H1 (cell line): ENCODE measurements at regions not wholly inside any gene's neighbourhood (a gene's known extent, or its start where the extent isn't known, plus 50 kb on each side); places are given as distances from the start of the nearest gene placed in this dataset.

Source experiments
- BRCA1 ChIP-seq: IDR thresholded peaks from 2 replicates; pipeline ENCODE4 v1.6.1; 2012; ENCODE audit warnings: low read depth, low read length, improper control_type of control experiment
- CBX5 ChIP-seq: fragments of 300-800, 300-1000 bp; sonication (generic); IDR thresholded peaks from 2 replicates; pipeline ENCODE4 v1.7.1; 2016; ENCODE audit warnings: antibody characterized with exemption, low read length, low read depth
- CTBP2 ChIP-seq: IDR thresholded peaks from 2 replicates; pipeline ENCODE4 v1.7.0; 2011; ENCODE audit warnings: borderline replicate concordance, mild to moderate bottlenecking, moderate library complexity, mixed read lengths, low read length; ENCODE audit not compliant: insufficient read depth, insufficient read length
- EZH2 ChIP-seq: fragments of 200-600 bp; sonication (generic); IDR thresholded peaks from 2 replicates; pipeline ENCODE4 v1.7.1; 2012; ENCODE audit warnings: low read depth, mild to moderate bottlenecking, moderate library complexity, low read length, inconsistent platforms; ENCODE audit not compliant: severe bottlenecking
- POLR2A ChIP-seq, 2 experiments: IDR thresholded peaks; 1 replicate in 1 of 2; 2 replicates in 1 of 2; pipeline ENCODE4 v1.6.1; 2011; ENCODE audit warnings: low read depth in 2 of 2, low read length in 2 of 2, mild to moderate bottlenecking in 2 of 2; ENCODE audit errors: control extremely low read depth in 1 of 2
- POLR2AphosphoS5 ChIP-seq: IDR thresholded peaks from 2 replicates; pipeline ENCODE4 v1.6.1; 2011; ENCODE audit warnings: low read depth, low read length
- RXRA ChIP-seq: IDR thresholded peaks from 2 replicates; pipeline ENCODE4 v1.6.1; 2011; ENCODE audit warnings: low read depth, mild to moderate bottlenecking, low read length, moderate library complexity; ENCODE audit not compliant: insufficient read depth
- SIN3A ChIP-seq, 2 experiments: IDR thresholded peaks in 1 of 2; conservative IDR thresholded peaks in 1 of 2; 2 replicates each; pipeline ENCODE4 v1.6.1; 2011 to 2012; ENCODE audit warnings: low read length in 2 of 2, improper control_type of control experiment in 1 of 2, low read depth in 1 of 2, mild to moderate bottlenecking in 1 of 2
- SUZ12 ChIP-seq: fragments of 200-600 bp; sonication (generic); IDR thresholded peaks from 2 replicates; pipeline ENCODE4 v1.6.1; 2012; ENCODE audit warnings: mild to moderate bottlenecking, inconsistent platforms, low read length, moderate library complexity, mixed read lengths
- TAF1 ChIP-seq: IDR thresholded peaks from 2 replicates; pipeline ENCODE4 v1.6.1; 2011; ENCODE audit warnings: mild to moderate bottlenecking, low read depth, low read length
- TBP ChIP-seq: IDR thresholded peaks from 2 replicates; pipeline ENCODE4 v1.6.1; 2011; ENCODE audit warnings: low read depth, low read length, improper control_type of control experiment
- ZNF274 ChIP-seq: IDR thresholded peaks from 2 replicates; pipeline ENCODE4 v1.7.0; 2012; ENCODE audit warnings: low read length, borderline replicate concordance; ENCODE audit errors: extremely low read depth
- TF ChIP-seq, protein P1 (sequence below), 3 experiments: IDR thresholded peaks; 1 replicate in 2 of 3; 2 replicates in 1 of 3; pipeline versions ENCODE4 v1.5.1 to v1.6.1; 2011; ENCODE audit warnings: low read length in 3 of 3, mild to moderate bottlenecking in 3 of 3, inconsistent platforms in 2 of 3, low read depth in 1 of 3, moderate library complexity in 1 of 3; ENCODE audit not compliant: insufficient read depth in 1 of 3; ENCODE audit errors: control extremely low read depth in 1 of 3
- TF ChIP-seq, protein P2 (sequence below): IDR thresholded peaks from 2 replicates; pipeline ENCODE4 v1.6.1; 2011; ENCODE audit warnings: low read length, improper control_type of control experiment

DNA sequence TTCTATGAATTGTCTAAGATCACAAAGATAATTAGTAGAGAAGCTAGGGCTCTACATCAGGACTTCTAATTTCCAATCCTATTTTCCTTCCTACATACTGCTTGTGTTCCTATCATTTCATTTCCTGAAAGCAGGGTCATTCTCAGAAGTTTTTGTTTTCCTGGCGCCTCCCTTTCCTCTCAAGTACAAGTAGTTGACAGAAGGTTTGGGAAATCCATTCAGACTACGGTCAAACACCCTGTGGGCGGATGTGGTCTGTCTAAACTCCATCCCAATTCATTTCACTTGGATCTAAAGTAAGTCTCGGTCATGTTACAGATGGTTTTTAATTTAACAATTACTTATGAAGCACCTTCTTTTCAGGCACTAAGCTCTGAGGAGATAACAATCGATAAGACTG lies 221.4 kb downstream of the MTERF1 start:
- TF ChIP-seq TAF1 (no peak), RXRA (no peak), CBX5 (no peak), CTBP2 (no peak), TBP (no peak), POLR2A (IDR thresholded peaks at IDR 0.05; ENCODE audit: control extremely low read depth in 1 of 2, low read depth in 2 of 2, low read length in 2 of 2) (no peak), EZH2 (no peak), POLR2AphosphoS5 (no peak), SUZ12 (no peak), ZNF274 (no peak), BRCA1 (no peak), SIN3A (conservative IDR thresholded peaks at IDR 0.05 in 1 of 2, IDR thresholded peaks at IDR 0.05 in 1 of 2; ENCODE audit: low read depth in 1 of 2, low read length in 2 of 2) (no peak)
- TF ChIP-seq, protein P1, sequence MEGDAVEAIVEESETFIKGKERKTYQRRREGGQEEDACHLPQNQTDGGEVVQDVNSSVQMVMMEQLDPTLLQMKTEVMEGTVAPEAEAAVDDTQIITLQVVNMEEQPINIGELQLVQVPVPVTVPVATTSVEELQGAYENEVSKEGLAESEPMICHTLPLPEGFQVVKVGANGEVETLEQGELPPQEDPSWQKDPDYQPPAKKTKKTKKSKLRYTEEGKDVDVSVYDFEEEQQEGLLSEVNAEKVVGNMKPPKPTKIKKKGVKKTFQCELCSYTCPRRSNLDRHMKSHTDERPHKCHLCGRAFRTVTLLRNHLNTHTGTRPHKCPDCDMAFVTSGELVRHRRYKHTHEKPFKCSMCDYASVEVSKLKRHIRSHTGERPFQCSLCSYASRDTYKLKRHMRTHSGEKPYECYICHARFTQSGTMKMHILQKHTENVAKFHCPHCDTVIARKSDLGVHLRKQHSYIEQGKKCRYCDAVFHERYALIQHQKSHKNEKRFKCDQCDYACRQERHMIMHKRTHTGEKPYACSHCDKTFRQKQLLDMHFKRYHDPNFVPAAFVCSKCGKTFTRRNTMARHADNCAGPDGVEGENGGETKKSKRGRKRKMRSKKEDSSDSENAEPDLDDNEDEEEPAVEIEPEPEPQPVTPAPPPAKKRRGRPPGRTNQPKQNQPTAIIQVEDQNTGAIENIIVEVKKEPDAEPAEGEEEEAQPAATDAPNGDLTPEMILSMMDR (IDR thresholded peaks at IDR 0.05; ENCODE audit: control extremely low read depth in 1 of 3, insufficient read depth in 1 of 3, low read depth in 1 of 3, low read length in 3 of 3): no peak
- TF ChIP-seq, protein P2, sequence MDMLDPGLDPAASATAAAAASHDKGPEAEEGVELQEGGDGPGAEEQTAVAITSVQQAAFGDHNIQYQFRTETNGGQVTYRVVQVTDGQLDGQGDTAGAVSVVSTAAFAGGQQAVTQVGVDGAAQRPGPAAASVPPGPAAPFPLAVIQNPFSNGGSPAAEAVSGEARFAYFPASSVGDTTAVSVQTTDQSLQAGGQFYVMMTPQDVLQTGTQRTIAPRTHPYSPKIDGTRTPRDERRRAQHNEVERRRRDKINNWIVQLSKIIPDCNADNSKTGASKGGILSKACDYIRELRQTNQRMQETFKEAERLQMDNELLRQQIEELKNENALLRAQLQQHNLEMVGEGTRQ: no peak
